Brain microvascular endothelial cell (primary cell): ENCODE measurements at regions not wholly inside any gene's neighbourhood (a gene's known extent, or its start where the extent isn't known, plus 50 kb on each side); places are given as distances from the start of the nearest gene placed in this dataset.

Source experiments
- DNase-seq: peaks from one replicate; pipeline ENCODE4 v3.0.0-alpha.2; 2020
- H3K27ac ChIP-seq: fragments of 250-450 bp; sonication (Bioruptor Pico); 2 replicates; pipeline ENCODE4 v1.5.1; 2020; ENCODE audit warnings: mild to moderate bottlenecking, moderate library complexity
- H3K27me3 ChIP-seq: fragments of 250-450 bp; sonication (Bioruptor Pico); replicated peaks from 2 replicates; pipeline ENCODE4 v1.5.1; 2020; ENCODE audit warnings: mild to moderate bottlenecking
- H3K36me3 ChIP-seq: fragments of 250-450 bp; sonication (Bioruptor Pico); replicated peaks from 2 replicates; pipeline ENCODE4 v1.5.1; 2020; ENCODE audit warnings: mild to moderate bottlenecking
- H3K4me3 ChIP-seq: 2 replicates; pipeline ENCODE4 v1.5.1; 2011; ENCODE audit warnings: low read depth, mild to moderate bottlenecking, control low read depth, low read length, moderate library complexity
- CTCF ChIP-seq: IDR thresholded peaks from 2 replicates; pipeline ENCODE4 v1.5.1; 2011; ENCODE audit warnings: low read depth, mild to moderate bottlenecking, moderate library complexity, low read length, control low read depth, inconsistent platforms; ENCODE audit errors: missing control alignments
- in situ Hi-C: cut with HindIII; loops from 2 replicates; pipeline ENCODE4 v1.10.0; 2017; ENCODE audit warnings: low sequenced_read_pairs, low pct_ligation_motif_present

GRCh38 chr12:65668981-65669695 is 155.1 kb upstream of the HMGA2 start:
- in situ Hi-C loops: no loop called here
- no peaks in the 10 kb centered on the region for H3K27me3 ChIP-seq
- no peak for DNase-seq
- no peaks in the 10 kb centered on the region for H3K36me3 ChIP-seq
- peak overlapping the region; percentile 76 for H3K27ac ChIP-seq
- H3K4me3 ChIP-seq: no peak overlapping the region
- peak; percentile 23 for TF ChIP-seq CTCF

GRCh38 chr12:65670775-65671174 is 153.5 kb upstream of the HMGA2 start:
- no peak for TF ChIP-seq CTCF
- no peak for DNase-seq
- Histone ChIP-seq H3K27ac (peak overlapping the region; percentile 20), H3K27me3 (no peaks in the 10 kb centered on the region), H3K36me3 (no peaks in the 10 kb centered on the region), H3K4me3 (no peak overlapping the region)
- in situ Hi-C loops: no loop called here

GRCh38 chr12:65672441-65672840 is 151.8 kb upstream of the HMGA2 start:
- TF ChIP-seq CTCF: no peak
- Histone ChIP-seq H3K36me3 (no peaks in the 10 kb centered on the region), H3K27ac (no peak overlapping the region), H3K27me3 (no peaks in the 10 kb centered on the region), H3K4me3 (no peak overlapping the region)
- in situ Hi-C loops: no loop called here
- DNase-seq: no peak

- H3K27ac ChIP-seq: peak overlapping the region; percentile 19
- in situ Hi-C loops: no loop called here
Observed at GRCh38 chr12:65673156-65673690, 151.1 kb upstream of the HMGA2 start.

GRCh38 chr12:65673732-65674131 is 150.6 kb upstream of the HMGA2 start:
- no peak overlapping the region for H3K4me3 ChIP-seq

More at GRCh38 chr12:65673156-65673690, 151.1 kb upstream of the HMGA2 start:
- no peak for DNase-seq
- no peaks in the 10 kb centered on the region for H3K27me3 ChIP-seq
- H3K4me3 ChIP-seq: no peak overlapping the region
- no peaks in the 10 kb centered on the region for H3K36me3 ChIP-seq
- TF ChIP-seq CTCF: no peak

More at GRCh38 chr12:65673732-65674131, 150.6 kb upstream of the HMGA2 start:
- Histone ChIP-seq H3K27ac (no peak overlapping the region), H3K36me3 (no peaks in the 10 kb centered on the region), H3K27me3 (no peaks in the 10 kb centered on the region)
- in situ Hi-C loops: no loop called here
- TF ChIP-seq CTCF: no peak
- no peak for DNase-seq
